PC-3 (cell line): ENCODE measurements at regions not wholly inside any gene's neighbourhood (a gene's known extent, or its start where the extent isn't known, plus 50 kb on each side); places are given as distances from the start of the nearest gene placed in this dataset.

Experiments used
- ATAC-seq: fragments of 200-7000 bp; cut with Tn5 transposase; 2 replicates; pipeline ENCODE4 v1.9.1; 2020; ENCODE audit warnings: mild to moderate bottlenecking, moderate library complexity
- BruUV-seq: library from RNA; stranded (reverse); fragments of 400-500 nt; replicated peaks from 2 replicates; lab custom pipeline; 2021; lab: Mats Ljungman, UMichigan
- CTCF ChIA-PET: fragments of 300-600 bp; sonication (Branson Sonifier 250); formaldehyde crosslinking; loops from one replicate; lab custom pipeline; 2022; ENCODE audit warnings: antibody characterized with exemption; lab: Charles Lee
- POLR2A ChIA-PET: fragments of 300-600 bp; sonication (Branson Sonifier 250); formaldehyde crosslinking; loops from one replicate; lab custom pipeline; 2022; ENCODE audit warnings: antibody characterized with exemption; ENCODE audit not compliant: unreplicated experiment; lab: Charles Lee
- DNase-seq: peaks from one replicate; pipeline ENCODE4 v3.0.0-alpha.2; 2015
- H2AFZ ChIP-seq: fragments of 300-600 bp; sonication (generic); 2 replicates; pipeline ENCODE4 v1.6.0; 2016; ENCODE audit warnings: antibody characterized with exemption, low read length
- H3F3A ChIP-seq: fragments of 300-600 bp; sonication (generic); one replicate; pipeline ENCODE4 v1.6.0; 2017; ENCODE audit warnings: antibody characterized with exemption, low read length, control low read depth, mild to moderate bottlenecking; ENCODE audit not compliant: unreplicated experiment
- H3K27ac ChIP-seq: fragments of 300-600 bp; sonication (generic); 2 replicates; pipeline ENCODE4 v1.5.1; 2016; ENCODE audit warnings: mild to moderate bottlenecking, low read length
- H3K27me3 ChIP-seq: fragments of 300-600 bp; sonication (generic); 2 replicates; pipeline ENCODE4 v1.6.1; 2016; ENCODE audit warnings: low read length, mixed read lengths
- H3K36me3 ChIP-seq: fragments of 300-600 bp; sonication (generic); 2 replicates; pipeline ENCODE4 v1.6.1; 2016; ENCODE audit warnings: low read depth, mixed run types, low read length, mixed read lengths
- H3K4me1 ChIP-seq: fragments of 300-600 bp; sonication (generic); 2 replicates; pipeline ENCODE4 v1.5.1; 2016; ENCODE audit warnings: low read length; ENCODE audit not compliant: insufficient read depth
- H3K4me2 ChIP-seq: fragments of 300-600 bp; sonication (generic); 2 replicates; pipeline ENCODE4 v1.6.0; 2016; ENCODE audit warnings: low read length
- H3K4me3 ChIP-seq: fragments of 300-600 bp; sonication (generic); 2 replicates; pipeline ENCODE4 v1.5.1; 2016; ENCODE audit warnings: mild to moderate bottlenecking, low read length, mixed read lengths
- H3K79me2 ChIP-seq: fragments of 300-600 bp; sonication (generic); 2 replicates; pipeline ENCODE4 v1.6.1; 2017; ENCODE audit warnings: low read length, mixed read lengths
- H3K9ac ChIP-seq: fragments of 300-600 bp; sonication (generic); 2 replicates; pipeline ENCODE4 v1.6.0; 2016; ENCODE audit warnings: mild to moderate bottlenecking, low read length
- H3K9me2 ChIP-seq: fragments of 300-600 bp; sonication (generic); replicated peaks from 2 replicates; pipeline ENCODE4 v1.6.1; 2016; ENCODE audit warnings: mixed run types, low read length, mixed read lengths
- H3K9me3 ChIP-seq: fragments of 300-600 bp; sonication (generic); 2 replicates; pipeline ENCODE4 v1.6.1; 2016; ENCODE audit warnings: low read length, mixed read lengths
- H4K20me1 ChIP-seq: fragments of 300-600 bp; sonication (generic); 2 replicates; pipeline ENCODE4 v1.6.1; 2016; ENCODE audit warnings: low read length, mixed read lengths
- EZH2 ChIP-seq: fragments of 300-600 bp; sonication (generic); IDR thresholded peaks from one replicate; pipeline ENCODE4 v1.6.1; 2017; ENCODE audit warnings: antibody characterized with exemption, mild to moderate bottlenecking, low read length; ENCODE audit not compliant: unreplicated experiment
- EZH2phosphoT487 ChIP-seq: fragments of 300-600 bp; sonication (generic); IDR thresholded peaks from 2 replicates; pipeline ENCODE4 v1.6.1; 2018; ENCODE audit warnings: mild to moderate bottlenecking, antibody characterized with exemption, low read length, borderline replicate concordance
- intact Hi-C: fragments of 100-400 bp; cut with micrococcal nuclease; formaldehyde crosslinking; loops from 2 replicates; pipeline ENCODE4 v1.9.0; 2023
- TF ChIP-seq, protein P1 (sequence below): fragments of 300-600 bp; sonication (generic); conservative IDR thresholded peaks from 2 replicates; pipeline ENCODE4 v1.5.1; 2017; ENCODE audit warnings: antibody characterized with exemption, low read depth, mild to moderate bottlenecking, low read length

DNA sequence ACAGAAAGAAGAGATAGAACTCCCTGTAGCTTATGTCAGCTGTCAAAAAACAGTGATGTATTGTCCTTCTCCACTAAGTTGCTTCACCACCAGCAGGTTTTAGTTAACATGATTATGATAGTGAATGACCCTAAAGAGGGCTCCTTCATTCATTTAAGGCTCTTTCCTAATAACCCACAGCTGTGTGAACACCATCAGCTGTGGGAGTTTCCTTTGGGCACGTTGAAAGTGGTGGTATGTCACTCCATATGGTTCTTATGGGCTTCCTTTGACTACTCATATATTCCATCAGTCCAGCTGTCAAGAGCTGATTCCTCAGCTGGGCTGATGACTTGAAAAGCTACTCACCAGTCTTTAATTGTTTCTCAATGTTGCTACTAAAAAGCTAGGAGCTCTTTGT is 210.3 kb downstream of the UBE2E3 start:
- Histone ChIP-seq H3K27me3 (no peaks in the 10 kb centered on the region), H2AFZ (no peak overlapping the region), H3K27ac (no peak overlapping the region), H3K9ac (no peak overlapping the region), H3K9me3 (no peaks in the 10 kb centered on the region), H3K79me2 (no peaks in the 10 kb centered on the region), H3K9me2 (no peaks in the 10 kb centered on the region), H3F3A (no peaks in the 10 kb centered on the region), H3K36me3 (no peaks in the 10 kb centered on the region), H3K4me3 (no peak overlapping the region), H3K4me2 (no peak overlapping the region), H4K20me1 (no peaks in the 10 kb centered on the region), H3K4me1 (peaks cover 9% of the 10 kb centered on the region)
- TF ChIP-seq EZH2 (no peak), EZH2phosphoT487 (no peak)
- TF ChIP-seq, protein P1, sequence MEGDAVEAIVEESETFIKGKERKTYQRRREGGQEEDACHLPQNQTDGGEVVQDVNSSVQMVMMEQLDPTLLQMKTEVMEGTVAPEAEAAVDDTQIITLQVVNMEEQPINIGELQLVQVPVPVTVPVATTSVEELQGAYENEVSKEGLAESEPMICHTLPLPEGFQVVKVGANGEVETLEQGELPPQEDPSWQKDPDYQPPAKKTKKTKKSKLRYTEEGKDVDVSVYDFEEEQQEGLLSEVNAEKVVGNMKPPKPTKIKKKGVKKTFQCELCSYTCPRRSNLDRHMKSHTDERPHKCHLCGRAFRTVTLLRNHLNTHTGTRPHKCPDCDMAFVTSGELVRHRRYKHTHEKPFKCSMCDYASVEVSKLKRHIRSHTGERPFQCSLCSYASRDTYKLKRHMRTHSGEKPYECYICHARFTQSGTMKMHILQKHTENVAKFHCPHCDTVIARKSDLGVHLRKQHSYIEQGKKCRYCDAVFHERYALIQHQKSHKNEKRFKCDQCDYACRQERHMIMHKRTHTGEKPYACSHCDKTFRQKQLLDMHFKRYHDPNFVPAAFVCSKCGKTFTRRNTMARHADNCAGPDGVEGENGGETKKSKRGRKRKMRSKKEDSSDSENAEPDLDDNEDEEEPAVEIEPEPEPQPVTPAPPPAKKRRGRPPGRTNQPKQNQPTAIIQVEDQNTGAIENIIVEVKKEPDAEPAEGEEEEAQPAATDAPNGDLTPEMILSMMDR: no peak
- CTCF ChIA-PET: no interaction called here
- intact Hi-C loops: no loop called here
- no TSS peak for BruUV-seq
- POLR2A ChIA-PET: no interaction called here
- ATAC-seq (no peak), DNase-seq (no peak)

DNA sequence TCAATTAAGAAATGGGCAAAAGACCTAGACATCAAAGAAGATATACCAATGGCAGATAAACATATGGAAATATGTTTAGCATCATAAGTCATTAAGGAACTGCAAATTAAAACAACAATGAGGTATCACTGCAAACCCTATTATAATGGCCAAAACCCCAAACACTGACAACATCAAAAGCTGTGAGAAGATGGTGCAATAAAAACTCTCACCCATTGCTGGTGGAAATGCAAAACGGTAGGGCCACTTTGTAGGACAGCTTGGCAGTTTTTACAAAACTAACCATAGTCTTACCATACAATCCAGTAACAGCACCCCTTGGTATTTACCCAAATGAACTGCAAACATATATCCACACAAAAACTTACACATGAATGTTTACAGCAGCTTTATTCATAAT is 213.1 kb downstream of the UBE2E3 start:
- Histone ChIP-seq H3K36me3 (no peaks in the 10 kb centered on the region), H3K9ac (no peak overlapping the region), H4K20me1 (no peaks in the 10 kb centered on the region), H3K79me2 (no peaks in the 10 kb centered on the region), H3K27me3 (no peaks in the 10 kb centered on the region), H3K4me2 (no peak overlapping the region), H3K4me3 (no peak overlapping the region), H2AFZ (no peak overlapping the region), H3K9me3 (no peaks in the 10 kb centered on the region), H3F3A (no peaks in the 10 kb centered on the region), H3K9me2 (no peaks in the 10 kb centered on the region), H3K27ac (no peak overlapping the region), H3K4me1 (peaks cover 33% of the 10 kb centered on the region)
- TF ChIP-seq EZH2 (no peak), EZH2phosphoT487 (no peak)
- TF ChIP-seq, protein P1: no peak
- no peak for ATAC-seq
- no peak for DNase-seq
- POLR2A ChIA-PET: no interaction called here
- intact Hi-C loops: no loop called here
- no TSS peak for BruUV-seq
- CTCF ChIA-PET: no interaction called here

DNA sequence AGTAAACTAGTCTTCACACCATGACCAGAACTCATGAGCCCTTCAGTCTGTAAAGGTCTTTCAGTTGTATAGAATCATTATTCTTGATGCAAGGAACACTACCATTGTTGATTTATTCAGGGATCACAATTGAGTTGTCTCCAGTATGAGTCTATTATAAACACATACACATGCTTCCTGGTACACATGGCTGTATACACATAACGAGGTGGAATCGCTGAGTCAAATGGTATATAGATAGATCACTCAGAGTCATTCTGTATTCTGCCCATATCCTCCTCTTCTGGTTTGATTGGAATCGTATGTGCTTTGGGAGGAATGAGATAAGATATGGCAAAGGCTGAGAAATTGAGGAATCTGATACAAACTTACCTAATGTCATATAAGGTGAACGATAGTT is 216.0 kb downstream of the UBE2E3 start:
- ChIA-PET POLR2A (no interaction called here), CTCF (no interaction called here)
- Histone ChIP-seq H3K4me3 (no peak overlapping the region), H3K9ac (no peak overlapping the region), H3K36me3 (no peaks in the 10 kb centered on the region), H4K20me1 (no peaks in the 10 kb centered on the region), H3K9me3 (no peaks in the 10 kb centered on the region), H2AFZ (no peak overlapping the region), H3K9me2 (no peaks in the 10 kb centered on the region), H3F3A (no peaks in the 10 kb centered on the region), H3K4me2 (peak overlapping the region; percentile 59), H3K4me1 (peaks cover 25% of the 10 kb centered on the region), H3K27ac (peak overlapping the region; percentile 84), H3K79me2 (no peaks in the 10 kb centered on the region), H3K27me3 (no peaks in the 10 kb centered on the region)
- DNase-seq: peak; percentile 21
- BruUV-seq: no TSS peak
- TF ChIP-seq, protein P1: no peak
- TF ChIP-seq EZH2 (no peak), EZH2phosphoT487 (no peak)
- peak; percentile 40 for ATAC-seq
- intact Hi-C loops: no loop called here
